Mucosa of gallbladder (tissue), 1 donor: ENCODE measurements at regions not wholly inside any gene's neighbourhood (a gene's known extent, or its start where the extent isn't known, plus 50 kb on each side); places are given as distances from the start of the nearest gene placed in this dataset.

ENCODE experiments used
- DNase-seq: peaks from one replicate; pipeline ENCODE4 v3.0.0-alpha.2; 2020; ENCODE audit warnings: low spot score
- donor health status: DM: no; HTN: no; CAD: no.

DNA sequence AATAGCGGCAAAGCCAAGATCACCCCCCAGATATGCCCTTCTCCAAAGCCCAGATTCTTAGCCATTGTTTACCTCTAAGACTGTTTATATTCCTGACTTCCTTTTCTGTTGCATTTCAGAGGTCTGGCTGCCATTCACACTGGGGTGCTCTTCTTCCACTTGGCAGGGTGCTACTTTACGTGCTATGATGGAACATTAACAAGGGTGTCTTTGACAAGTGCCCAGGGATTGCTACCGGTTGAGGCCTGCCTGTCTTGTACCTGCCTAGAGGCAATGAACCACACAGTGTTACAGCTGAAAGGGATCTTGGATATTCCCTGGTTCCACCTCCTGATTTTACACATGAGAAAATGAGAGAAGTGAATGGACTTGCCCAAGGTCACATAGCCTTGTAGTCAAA, 352.1 kb upstream of the KIF2A start:
- DNase-seq, result no peak

DNA sequence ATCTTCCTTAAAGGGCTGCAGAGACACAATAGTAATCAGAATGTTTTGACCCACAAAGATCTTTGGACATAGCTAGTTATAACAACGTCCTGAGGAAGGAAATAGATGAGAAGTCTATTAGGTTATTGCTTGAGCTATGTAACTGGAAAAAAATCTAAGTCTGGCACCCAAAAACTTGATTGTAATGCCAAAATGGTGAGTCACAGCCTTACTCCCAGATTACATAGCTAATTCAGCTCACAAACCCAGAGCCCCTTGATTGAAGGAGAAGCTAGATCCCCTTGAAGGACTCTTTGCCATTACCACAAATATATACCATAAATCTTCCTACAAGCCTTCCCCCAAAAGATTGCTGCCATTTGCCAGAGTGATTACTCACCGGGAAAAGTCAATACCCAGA, 341.8 kb upstream of the KIF2A start:
- DNase-seq, result no peak

DNA sequence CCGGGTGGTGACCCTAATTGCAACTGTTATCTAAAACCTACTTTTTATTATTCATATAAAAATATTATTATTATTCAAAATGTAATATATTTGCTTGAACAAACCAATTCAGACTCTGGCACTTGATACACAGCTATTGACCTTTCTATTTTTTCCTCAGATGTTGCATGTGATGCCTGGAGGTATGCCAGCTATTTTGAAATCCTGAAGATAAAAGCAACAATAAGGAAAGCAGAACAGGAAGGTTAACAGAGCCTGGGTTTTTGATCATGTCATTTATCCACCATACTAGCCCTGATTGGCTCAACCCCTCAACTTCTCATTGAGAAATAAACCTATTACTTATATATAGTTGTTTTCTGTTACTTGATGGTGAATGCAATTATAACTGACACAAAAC, 340.9 kb upstream of the KIF2A start:
- peak; percentile 64 for DNase-seq

DNA sequence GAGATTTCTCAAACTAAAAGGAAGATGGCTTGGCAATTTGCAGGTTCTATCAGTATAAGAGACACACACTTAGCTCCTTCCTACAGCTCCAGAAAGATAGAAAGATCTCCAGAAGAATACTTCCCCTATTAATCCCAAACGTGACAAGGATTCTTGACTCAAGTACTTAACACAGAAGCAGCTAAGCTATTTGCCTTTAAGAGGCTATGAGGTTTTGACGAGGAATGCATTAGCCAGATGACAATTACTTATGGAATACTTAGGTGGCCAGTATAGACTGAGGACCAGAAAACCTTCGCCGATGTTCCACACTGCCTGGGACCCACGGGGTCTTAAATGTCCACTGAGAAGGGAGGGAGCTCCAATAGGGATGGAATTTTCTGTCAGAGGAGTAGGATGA, 340.5 kb upstream of the KIF2A start:
- DNase-seq, result no peak

DNA sequence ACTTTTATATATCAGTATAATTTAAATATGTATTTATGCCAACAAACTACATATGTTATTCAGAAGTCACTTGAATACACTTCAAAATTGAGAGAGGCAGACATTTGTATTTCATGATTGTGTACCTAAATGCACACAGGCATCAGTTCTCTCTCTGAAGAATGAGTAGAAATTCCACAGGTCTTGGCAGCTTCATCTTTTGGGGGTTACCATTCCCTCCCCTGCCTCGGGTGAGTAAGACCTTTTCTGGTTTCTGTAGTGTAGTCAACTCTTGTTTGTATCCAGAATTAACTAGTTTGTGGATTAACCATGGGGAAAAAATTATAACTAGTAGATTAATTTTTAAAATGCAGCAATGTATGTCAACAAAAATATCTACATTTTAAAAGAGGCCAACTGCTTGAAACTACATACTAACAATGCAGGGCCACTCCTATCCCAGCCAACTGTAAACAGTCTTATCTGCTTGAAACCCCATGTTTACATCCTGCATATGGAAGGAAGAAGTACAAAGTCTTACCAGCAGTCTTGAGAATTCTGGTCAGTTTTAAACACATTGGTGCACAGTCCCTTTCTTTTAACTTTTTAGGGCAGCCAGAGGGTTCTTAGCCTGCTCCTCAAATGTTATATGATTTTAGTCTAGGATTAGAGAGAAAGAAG, 339.6 kb upstream of the KIF2A start:
- no peak for DNase-seq

DNA sequence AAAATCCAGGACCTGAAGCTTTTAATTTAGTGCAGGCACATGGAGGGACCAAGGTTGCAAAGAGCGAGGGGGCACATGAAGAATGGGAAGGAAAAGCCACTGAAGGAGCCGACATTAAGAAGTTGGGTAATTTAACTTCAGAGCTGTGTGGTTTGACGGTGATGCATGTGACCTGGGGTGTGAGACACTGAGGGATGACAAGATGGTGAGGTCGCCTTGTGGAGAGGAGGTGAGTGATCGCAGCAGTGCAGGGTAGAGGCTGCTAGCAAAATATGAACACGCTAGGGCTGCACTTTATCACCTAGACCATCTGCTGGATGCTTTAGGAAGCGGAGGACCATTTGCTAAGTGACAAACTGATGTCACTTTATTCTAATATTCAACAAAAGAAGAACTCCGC, 339.0 kb upstream of the KIF2A start:
- DNase-seq, result no peak

DNA sequence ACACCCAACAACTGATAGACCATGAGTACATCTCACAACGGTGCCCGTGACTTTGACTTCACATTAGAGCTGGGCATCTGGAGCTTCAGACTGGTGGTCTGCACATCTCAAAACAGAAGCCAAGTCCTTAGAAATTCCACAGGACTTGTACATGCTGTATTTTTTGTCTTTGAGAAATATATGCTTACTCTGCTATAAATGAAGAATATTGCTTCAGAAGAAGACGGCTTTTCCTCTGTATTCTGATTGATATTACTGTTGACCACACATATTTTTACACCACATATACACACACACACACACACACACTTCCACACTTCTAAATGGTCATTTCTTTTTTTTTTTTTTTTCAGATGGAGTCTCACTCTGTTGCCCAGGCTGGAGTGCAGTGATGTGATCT, 338.3 kb upstream of the KIF2A start:
- DNase-seq, result no peak

DNA sequence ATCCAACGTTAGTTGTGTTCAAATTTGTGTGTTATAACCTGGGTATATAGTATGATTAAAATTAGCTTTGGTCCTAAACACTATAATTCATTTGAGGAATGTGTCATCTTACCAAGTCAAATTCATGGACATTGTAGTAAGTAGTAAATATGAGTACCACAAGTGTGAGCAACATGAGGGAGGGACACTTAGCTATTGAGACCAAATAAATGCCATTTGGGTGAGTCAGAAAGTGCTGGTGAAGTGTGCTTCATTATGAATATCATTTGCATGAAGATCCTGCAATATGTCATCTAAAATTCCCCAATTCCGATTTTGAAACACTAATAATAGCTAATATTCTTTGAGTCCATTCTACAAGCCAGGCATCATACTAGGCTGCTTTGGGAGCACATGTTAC, 336.7 kb upstream of the KIF2A start:
- DNase-seq, result no peak

DNA sequence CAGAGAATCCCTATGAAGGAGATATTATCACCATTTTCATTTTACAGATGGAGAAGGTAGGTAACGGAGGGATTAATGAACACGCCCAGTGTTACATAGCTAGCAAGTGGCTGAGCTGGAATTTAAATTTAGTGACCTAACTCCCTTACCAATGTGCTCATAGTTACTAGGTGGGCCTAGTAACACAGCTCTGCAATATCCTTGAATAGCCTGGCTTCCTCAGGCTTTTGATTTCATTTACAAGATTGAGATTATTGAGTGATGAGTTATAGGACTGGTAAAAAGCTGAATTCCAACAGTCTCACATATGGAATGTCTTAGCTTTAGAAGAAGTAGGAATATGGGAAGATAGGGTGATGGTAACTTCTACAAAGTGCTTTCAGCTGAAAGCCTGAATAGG, 336.3 kb upstream of the KIF2A start:
- no peak for DNase-seq

DNA sequence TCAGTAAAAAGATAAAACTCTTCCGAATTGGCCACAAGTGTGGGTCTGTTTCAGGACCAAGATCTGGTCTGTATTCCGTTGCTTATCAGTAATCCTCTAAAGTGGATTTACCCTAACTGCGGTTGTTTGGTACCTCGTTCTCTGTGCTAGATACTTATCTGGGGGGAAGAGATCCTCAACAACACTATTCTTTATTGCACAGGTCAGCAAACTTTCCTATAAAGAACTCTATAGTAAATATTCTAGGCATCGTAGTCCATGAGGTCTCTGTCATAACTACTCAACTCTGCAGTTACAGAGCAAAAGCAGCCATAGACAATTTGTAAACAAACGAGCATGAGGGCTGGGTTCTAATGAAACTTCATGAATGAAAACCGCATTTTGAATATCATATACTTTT, 335.8 kb upstream of the KIF2A start:
- DNase-seq, result no peak

DNA sequence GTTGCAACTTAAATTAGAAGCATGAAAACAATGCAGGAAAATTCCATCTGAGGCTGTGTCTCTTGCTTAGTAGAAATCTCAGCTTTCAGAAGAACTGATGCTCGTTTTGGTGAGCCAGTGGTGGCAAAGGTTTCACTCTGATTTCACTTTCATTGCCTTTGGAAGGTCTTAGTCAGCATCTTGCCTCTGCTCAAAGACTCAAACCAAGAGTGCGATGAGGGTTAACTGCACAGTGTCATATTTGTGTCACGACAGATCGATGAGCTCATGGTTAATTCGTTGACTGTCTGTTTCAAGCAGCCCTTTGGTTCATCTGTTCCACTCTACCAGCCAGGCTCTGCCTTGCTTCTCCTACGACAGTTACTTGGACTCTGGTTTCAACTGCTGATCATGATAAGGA, 331.3 kb upstream of the KIF2A start:
- no peak for DNase-seq

DNA sequence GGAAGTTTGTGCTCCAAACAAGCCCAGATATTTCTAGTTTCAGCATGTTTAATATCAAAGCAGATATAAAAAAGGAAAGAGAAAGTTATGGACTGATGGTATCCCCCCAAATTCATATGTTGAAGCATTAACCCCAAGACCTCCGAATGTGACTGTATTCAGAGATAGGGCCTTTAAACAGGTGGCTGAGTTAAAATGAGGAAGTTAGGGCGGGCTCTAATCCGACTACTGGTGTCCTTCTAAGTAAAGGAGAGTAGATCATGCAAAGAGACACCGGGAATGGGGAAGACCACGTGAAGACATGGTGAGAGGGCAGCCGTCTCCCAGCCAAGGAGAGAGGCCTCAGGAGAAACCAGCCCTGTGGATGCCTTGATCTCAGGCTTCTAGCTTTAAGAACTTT, 324.1 kb upstream of the KIF2A start:
- no peak for DNase-seq

DNA sequence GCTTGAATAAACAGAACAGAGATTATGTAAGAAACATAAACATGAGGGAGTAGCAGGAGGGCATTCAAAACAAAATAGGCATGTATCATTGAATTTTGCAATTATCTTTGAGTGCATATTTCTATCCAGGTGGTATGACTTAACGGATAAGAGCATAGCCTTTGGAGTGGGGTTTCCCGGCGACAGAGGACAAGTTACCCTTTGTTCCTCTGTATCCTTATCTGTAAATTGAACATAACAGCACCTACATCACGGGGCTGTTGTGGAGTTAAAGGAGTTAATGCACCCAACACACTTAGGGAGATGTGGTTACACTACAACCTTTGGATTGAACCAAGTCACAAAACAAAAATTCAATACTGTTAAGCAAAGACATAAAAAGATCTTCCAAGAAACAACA, 314.6 kb upstream of the KIF2A start:
- DNase-seq, result no peak

DNA sequence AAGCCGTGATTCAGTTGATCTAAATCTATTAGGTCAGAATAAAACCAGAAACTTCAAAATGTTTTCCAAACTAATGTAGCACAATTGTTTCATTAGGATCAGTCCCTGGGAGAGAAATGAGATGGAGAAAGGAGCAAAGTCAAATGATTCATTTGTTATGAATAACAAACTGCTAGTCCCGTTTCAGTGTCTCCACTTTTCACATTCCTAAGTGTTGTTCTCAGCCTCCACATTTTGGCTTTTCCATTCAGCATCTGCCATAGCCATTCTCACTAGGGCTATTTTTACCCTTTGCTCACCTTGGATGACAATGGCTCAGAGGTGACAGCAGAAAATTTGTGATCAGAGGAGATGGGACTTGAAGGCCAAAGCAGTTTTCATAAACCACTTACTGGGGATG, 314.1 kb upstream of the KIF2A start:
- DNase-seq, result no peak

DNA sequence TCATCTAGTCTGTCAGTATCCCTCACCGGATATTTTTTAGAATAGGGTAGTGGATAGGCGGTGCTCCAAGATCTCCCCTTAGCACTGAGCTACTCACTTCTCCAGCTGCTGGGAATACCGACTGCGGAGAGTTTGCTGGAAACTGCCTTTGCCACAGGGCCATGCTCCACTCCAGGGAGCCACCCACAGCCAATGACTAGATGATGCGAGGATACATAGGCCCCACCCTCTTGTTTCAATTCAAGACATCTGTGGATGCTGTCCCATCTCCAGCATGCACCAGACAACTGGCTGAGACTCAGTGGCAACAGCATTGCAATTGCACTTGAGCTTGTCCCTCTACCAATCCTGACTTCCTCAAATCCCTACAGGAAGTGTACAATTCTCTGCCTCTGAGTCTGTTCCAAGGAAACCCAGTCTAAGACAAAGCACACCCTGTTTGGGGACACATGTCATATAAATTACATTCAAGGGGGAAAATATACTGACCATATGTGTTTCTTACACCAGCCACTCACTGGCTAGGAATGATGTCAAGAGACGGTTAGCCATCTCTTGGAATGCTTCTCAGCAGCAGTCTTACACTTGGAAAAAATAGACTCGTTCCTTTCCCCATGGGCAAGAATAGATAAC, 312.6 kb upstream of the KIF2A start:
- no peak for DNase-seq

DNA sequence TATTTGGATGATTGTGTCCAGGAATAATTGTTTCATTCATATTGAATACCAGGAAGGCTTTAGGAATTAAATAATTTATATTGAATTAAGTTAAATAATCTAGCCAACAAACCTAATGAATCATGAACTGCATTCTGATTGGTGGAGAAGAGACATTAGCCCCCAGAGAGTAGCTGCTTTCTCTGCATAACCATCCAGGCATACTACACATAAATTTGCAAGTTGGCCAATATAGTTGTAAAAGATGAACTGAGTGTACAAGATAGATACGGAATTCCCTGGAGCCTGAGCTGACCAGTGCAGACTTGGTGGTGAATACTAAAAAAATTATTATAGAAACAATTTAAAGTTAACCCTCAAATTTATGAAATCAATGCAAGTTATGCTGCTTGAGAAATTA, 311.8 kb upstream of the KIF2A start:
- no peak for DNase-seq

DNA sequence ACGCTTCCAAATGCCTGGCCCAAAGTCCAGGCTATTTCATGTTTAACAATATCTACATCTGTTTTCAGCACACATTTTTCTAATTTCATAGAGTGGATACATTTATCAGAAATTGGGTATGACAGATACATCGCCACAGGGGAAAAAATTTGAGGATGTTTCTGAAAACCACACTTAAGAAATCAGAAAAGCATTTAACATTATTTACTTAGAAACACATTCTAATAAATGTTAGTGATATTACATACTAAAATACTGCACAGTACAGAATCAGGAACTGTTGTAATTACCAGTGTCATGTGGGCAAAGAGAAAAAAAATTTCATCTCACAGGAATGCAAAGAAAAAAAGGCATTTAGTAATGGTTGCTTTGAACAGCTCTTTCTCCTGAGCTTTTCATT, 310.5 kb upstream of the KIF2A start:
- no peak for DNase-seq

DNA sequence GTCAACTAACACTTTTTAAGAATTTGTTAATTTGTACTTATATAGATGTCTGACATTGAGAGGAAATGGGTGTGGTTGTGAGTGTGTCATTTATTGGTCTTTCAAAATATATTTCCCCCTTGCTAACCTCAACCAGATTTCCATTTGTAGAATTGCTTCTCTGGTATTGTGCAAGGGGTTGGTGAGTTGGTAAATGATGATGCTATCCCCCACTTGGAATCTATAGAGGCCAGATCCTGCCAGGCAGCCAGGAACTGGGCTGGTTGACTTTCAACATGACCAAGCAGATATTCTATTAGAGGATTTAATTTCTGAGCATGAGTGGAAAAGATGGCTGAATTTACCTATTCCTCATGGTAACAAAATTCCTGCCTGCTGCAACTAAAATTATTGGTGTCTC, 306.6 kb upstream of the KIF2A start:
- no peak for DNase-seq

DNA sequence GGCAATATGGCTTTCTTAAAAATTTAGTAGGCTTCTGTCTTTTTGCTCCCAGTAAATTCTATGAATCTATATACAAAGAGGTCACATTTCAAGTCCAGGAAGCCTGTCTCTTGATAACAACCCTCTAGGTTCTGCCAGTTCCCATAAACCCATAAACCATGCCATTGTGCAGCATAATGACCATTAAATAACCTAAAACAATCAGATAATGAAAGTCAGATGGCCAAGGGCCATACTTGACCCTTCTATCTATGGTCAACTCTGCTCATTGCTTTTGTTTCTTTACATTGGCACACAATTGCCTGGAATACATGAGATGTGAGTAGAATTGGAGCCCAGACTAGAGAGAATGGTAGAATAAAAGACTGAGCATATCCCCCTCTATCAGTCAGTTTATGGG, 305.4 kb upstream of the KIF2A start:
- no peak for DNase-seq

DNA sequence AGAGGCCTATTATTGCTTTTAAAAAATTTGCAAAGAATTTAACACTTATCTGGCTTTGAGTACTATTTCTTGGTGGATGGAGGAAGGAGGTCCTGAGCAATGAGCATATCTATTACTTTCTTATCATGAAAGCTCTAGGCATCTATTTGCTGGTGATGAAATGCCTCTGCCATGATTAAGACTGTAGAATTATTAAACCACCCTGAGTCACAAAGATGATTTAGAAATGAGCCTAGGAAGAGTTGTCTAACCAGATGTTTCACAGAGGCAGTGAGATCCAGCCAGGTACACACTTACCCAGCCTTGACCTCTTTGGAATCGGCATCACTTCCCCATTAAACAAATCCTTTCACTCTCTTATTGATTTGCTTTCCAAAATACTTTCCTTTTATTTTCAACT, 304.4 kb upstream of the KIF2A start:
- DNase-seq, result peak; percentile 13

DNA sequence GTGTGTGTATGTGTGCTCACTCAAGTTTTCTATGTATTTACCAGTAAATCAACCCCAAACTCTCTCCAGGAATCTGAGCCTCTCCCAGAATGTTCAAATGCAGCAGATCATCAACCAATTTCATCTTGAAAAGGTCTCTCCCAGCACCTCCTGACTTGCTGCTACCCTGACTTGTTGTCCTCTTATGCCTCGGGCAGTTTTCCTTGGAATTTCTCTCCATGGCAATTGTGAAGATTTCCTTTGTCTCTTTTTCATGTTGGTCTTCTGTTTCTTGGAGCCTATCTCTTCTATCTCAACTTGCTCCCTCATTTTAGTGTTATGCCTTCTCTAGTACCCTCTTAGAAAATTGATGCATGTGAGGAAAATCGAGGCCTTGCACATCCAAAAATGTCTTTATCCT, 303.6 kb upstream of the KIF2A start:
- no peak for DNase-seq

DNA sequence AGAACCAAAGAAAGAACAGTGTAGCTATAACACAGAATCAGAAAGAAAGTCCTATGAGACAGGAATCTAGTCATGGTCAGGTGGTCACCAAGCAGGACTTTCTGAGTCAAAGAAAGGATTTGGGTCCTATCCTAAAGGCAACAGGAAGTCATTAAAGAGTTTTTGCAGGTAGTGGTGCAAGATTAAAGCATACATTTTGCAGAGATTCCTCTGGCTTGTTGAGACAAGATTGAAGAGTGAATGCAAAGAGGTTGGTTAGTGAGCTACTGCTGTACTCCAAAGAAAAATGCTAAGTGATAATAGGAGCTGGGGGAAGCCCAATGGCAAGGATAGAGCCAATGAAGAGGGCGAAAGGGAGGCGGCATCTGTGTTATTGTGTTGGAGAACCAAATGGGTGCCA, 300.5 kb upstream of the KIF2A start:
- DNase-seq, result no peak

DNA sequence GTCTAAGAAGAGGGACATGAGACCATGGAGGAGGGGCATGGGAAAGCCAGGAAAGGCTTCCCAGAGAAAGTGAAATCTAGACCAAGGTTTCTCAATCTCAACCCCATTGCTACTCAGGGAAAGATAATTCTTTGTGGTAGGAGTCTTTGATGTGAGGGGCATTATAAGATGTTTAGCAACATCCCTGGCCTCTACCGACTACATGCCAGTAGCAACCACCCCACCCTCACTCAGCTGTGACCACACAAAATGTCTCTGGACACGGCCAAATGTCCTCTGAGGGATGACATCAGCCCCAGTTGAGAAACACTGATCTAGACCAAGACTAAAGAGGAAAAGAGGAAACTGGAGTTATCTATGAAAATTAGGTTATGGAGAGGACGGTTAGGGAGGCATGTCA, 298.5 kb upstream of the KIF2A start:
- no peak for DNase-seq

DNA sequence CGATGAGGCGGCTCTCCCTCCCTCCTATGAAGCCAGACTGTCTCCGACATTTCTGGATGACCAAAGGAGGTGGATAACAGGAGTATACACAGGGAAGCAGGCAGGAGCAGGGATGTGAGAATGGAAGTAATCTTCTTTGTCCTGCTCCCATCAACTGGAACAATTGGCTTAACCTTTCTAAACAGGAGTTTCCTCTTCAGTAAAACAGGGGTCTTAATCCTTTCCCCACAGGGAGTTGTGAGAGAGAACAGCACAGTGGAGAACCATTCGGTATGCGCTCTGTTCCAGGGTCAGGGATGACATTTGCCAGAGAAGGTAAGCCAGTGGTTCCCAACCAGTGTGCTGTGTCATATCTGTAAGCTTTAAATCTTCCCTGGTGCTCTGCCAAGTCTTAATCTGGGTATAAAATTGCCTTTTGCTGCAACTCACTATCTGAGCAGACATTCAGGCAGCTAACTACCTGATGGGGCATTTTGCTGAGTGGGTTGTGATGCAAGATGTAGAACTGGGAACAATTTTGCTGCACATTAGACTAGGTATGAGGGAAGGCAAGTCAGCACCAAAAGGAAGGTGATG, 294.8 kb upstream of the KIF2A start:
- no peak for DNase-seq
